GM21825 (cell line): ENCODE measurements at regions not wholly inside any gene's neighbourhood (a gene's known extent, or its start where the extent isn't known, plus 50 kb on each side); places are given as distances from the start of the nearest gene placed in this dataset.

Experiments used
- ATAC-seq: cut with Tn5 transposase; IDR thresholded peaks from one replicate; pipeline ENCODE4 v1.9.1; 2021; ENCODE audit warnings: mild to moderate bottlenecking, moderate library complexity; ENCODE audit not compliant: unreplicated experiment

DNA sequence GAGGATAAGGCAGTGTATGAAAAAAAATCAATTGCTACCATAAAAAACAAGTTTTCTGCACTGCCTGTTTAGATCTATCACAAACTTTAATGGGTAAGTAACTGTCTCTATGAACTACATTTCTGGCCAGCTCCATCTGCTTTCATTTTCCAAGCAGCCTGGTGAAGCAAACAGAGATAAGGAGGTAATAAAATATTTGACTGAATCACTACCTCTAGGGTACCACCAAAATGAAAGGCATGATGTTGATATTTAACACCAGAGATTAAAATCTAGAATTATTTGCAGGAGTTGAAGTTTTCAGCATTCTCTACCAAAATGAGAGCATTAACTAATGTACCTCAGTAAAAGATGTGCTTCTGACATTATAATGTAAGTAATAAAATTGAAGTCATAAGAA lies 863.5 kb upstream of the MGAT4C start:
- no peak for ATAC-seq

DNA sequence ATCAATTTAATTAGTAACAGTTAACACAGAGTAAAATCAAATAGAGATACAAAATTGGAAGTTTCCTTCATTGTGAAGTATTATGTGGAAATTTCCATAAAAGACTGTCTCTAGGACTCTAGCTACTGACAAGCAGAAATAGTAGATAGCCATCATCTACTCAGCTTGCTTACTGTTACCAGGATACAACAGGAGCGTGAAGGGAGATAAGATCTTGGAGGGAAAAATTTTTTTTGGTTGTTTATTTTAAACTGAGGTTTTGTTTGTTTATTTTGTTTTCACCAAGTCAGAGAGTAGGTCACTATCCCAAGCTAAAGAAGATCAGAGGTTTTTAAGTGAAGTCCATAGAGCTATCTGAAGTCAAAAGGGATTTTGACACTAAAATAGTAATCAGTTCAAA lies 861.3 kb upstream of the MGAT4C start:
- ATAC-seq: no peak

DNA sequence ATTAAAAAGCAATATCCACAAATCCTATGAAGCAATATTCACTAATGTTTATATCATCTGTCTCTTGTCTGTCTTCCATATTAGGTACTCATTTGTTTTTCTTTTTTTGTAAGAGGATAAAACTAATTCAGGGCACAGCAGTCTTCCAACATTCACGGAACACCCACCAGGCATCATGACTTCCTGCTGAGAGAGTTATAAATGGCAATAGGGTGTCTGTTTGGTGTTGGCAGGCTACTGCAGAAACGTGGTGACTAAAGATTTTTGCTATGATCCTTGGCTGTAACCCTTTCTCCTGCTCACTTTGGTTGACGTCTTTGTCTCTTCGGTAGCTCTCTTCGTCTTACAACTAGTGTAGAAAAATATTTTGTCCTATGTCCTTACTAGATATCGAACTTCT lies 860.6 kb upstream of the MGAT4C start:
- no peak for ATAC-seq

DNA sequence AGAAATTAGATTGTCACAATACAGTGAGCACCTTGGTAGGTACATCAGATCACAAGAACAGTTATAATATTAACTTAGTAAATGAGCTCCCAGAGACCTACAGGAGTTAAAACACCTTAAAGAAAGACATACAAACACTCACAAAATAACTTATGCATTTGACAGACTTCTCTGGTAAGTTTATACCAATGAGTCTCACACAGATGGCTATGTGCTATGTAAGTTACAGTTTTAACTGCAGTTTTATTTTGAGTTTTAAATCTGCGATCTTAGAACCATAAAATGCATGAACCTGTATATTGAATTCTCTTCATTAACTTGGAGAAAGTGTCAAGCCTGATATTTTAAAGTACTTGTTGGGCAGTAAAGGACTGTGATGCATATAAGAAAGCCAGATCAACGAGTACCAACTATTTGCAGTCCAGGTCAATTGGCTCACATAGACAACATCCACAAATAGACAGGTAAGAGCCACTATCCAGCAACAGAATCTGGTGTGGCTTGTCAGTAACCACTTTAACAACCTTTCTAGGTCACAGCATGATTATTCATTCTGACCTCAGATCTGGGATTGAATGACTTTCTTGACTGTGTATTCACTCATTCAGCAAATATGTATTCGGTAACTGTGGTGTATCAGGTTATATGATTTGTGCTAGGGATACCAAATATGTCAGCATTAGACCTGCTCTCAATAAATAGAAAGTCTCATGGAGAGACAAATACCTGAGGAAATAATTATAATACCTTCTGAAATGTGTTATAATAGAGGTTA lies 856.6 kb upstream of the MGAT4C start:
- ATAC-seq: no peak

DNA sequence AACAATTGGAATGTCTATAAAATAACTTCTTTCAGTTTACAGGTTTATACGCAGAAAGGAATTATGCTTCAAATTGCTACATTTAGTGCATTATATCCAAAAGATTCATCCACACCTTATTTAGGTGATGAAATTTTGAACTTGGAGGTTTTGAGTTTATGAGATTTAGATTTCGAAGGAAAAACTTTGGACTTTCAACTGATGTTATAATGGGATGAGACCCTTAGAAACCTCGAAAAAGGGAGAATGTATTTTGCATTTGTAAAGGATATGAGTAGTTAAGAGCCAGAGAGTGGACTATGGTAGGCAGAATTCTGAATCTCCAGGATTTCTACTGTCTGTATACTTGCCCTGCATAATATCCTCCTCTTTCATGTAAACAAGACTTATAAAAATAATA lies 851.6 kb upstream of the MGAT4C start:
- ATAC-seq: no peak

DNA sequence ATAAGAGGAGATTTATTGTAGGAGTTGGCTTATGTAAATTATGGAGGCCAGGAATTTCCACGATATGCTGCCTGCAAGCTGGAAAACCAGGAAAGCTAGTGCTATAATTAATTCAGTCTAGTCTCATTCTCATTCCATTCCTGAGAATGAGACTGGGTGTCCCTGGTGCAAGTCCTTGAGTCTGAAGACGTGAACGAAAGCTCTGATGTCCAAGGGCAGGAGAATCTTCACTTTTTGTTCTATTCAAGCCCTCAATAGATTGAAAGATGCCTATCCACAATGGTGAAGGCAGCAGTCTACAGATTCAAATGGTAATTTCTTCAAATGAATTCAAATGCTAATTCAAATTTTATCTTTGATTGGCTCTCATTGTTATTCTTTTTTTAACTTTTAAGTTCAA lies 851.1 kb upstream of the MGAT4C start:
- no peak for ATAC-seq

DNA sequence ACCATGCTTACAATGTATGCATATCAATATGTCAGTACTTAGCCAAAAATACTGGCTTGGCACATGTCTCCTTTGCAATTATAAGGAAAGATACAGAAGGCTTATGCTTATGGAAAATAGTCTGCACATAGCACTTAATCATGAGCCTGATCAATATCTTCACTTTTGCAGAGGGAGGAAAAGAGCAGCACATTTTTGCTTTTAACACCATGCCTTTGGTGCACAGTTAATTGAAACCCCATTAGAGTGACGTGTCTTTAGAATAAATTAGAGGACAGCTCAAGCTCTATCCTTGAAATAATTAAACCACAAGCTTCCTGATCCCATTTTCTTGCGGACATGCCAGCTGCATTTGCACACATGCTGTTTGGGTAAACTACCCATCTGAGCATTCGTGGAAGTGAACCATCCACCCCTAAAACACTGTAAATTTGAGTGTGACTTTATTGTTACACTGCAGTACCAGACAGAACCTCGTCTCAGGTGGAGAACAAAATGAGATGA lies 839.9 kb upstream of the MGAT4C start:
- no peak for ATAC-seq

DNA sequence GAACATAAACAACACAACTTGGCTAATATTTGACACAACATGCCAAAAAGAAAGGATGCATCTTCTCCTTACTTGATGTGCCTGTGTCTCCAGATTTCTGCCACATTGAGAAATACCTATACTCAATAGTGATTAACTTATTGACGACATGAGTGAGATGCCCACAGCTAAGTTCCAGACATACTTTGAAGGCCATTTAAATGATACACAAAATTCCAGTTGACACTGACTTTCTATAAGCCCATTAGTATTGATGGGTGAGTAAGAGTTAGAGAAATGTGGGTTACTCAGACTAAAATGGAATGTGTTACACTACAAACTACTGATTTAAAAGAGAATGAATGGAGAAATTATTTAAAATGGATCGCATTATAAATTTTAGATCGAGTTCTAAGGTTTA lies 838.2 kb upstream of the MGAT4C start:
- no peak for ATAC-seq

DNA sequence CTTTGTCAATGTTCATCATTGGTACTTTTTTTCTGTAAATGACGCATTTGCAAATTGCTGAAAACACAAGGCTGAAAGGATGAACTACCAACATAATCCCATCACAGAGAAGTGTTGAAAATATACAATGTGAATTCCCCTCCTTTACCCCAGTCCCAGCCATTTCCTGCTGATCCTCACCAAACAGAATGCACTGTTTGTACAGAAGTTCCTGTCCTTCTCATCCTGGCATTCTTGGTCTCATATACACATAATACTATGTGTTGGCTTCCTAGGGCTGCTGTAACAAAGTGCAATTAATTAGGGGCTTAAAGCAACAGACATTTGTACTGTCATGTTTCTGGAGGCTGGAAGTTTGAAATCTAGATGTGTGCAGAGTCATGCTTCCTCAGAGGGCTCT lies 836.2 kb upstream of the MGAT4C start:
- ATAC-seq: no peak

DNA sequence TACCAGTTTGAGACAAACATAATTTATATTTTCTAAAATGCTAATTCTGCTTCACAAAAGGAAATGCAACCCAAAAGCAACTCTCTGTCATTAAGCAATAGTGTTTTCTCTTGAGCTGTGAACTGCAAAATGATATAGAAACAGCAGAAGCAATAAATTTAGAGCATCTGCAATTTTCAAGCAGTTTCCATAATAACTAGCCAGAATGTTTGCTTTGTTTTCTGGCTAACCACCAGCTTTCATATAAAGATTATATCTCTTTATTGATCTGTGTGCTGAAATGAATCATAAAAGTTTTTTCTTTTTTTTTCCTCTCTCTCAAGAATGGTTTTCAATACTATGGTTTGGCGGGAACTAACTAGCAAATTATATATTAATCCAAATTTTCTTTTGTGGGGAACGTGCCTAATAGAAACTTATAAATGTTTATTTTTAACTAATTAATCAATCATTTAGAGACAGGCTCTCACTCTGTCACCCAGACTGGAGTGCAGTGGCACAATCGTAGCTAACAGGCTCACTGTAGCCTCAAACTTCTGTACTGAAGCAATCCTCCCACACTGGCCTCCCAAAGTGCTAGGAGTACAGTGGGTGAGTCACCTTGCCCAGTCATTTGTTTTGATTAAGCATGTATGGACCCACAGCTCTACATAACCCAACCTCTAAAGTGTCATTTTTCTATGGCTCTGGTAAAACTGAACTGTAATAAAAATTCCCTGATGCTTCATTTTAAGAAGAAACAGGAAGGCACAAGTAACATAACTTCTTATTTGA lies 830.1 kb upstream of the MGAT4C start:
- no peak for ATAC-seq

DNA sequence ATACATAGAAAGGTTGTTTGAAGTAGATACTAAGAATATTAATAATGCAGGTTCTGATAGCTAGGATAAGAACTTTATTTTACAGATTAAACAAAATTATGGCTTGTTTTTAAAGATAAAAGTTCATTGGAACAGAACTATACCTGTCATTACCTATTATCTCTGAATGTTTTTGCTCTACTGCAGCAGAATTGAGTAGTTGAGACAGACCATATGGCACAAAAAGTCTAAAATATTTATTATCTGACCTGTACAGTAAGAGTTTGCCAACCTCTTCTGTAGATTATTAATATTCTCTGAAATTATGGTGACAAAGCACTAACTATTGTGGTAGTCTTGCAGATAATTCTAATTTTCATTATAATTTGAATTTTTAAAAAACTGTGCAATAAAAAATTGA lies 829.1 kb upstream of the MGAT4C start:
- no peak for ATAC-seq

DNA sequence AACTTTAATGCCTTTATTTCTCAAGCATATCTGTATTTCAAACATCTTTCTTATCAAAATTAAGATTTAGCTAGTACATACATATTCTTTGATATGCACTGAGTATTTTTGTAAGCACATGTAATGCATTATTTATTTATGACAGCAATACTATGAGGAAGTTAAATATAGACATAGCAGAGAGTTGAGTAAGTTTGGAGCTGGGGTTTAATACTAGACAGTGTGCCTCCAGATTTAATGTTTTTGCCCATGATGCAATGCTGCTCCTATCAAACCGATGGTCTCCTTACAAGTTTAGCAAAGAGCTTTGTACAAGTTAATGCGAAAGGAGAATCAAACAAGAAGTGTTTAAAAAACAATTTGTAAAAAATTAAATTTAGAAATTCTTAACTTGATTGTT lies 826.6 kb upstream of the MGAT4C start:
- no peak for ATAC-seq

DNA sequence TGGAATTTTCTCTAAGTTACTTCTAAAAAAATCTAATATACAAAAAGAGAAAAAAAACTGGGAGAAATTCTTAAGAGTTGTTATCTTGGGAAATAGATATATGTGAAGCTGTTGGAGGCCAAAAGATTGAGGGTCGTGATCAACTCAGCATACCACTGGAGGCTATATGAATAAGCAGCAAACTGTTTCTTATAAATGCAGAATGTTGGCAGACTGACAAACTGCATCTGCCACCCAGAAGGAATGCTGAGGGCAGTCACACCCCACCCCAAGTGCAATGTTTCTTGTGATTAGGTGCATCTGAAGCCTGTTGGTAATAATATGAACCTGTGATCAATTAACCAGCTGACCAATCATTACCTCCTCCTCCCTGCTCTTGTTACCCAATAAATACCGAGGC lies 818.6 kb upstream of the MGAT4C start:
- ATAC-seq: no peak

DNA sequence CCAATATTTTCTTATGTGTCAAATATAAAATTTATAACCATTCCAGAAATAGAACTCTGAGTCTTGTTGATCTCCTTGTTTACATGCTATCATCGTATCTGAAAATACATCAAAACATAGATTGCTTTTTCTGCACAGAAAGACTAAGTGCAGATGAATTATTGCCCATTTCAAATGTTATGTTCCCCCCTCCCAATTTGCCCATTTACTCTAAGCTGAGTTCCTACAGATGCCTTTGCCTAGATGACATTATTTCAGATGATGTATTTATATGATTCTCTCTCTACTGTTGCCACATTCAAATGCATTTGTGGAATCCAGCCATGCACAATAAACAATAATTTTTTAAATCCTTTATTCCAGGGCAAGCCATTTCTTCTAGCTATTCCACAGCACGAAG lies 810.1 kb upstream of the MGAT4C start:
- no peak for ATAC-seq

DNA sequence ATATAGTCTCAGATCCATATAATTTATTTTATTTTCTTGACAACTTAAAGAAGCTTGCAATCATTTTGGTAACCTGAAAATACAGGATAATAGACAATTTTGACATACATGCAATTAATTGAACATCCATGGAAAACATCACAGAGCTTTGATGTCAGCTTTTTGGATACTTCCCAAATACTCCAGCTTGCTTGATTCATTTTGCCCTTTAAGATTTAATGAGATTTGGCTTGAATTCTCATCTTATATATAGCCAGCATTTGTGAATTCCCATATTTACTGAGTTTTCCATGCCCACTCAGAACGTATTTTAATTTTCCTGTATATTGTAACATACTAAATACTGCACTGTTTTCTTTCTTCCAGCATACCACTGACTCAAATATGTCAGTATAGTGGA lies 803.0 kb upstream of the MGAT4C start:
- ATAC-seq: no peak

DNA sequence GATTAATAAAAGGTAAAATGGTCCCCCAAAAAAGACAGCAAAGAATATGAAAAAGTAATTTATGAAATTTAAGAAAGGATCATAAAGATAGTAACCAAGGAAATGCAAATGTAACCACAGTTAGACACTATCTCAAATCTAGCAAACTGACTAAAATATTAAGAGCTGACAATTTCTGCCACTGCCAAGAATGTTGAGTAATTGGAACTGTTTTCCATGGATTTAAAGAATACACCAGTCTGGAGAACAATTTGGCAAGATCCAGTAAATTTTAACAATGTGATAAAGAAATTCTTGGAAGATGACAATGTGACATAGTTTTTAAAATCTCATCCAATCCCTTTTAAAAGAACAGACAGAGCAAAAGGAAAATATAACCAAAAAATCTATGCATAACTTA lies 798.0 kb upstream of the MGAT4C start:
- no peak for ATAC-seq

DNA sequence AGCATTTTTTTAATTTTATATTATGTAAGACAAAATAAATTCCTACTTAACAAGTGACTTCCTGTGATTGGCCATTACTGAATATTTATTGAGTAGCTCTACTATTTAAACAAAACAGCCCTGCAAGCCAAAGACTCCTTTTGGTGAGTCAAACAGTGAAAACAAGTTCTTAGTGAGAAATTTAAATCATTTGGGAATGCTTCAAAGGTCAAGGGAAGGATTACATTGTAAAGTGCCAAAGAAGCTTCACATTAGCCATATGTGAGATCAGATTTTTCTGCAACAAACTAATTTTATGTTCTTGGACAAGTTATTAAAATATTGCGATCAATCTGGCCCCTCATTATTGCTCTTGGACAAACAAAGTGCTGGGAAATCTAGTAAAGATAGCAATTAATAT lies 795.4 kb upstream of the MGAT4C start:
- ATAC-seq: no peak

DNA sequence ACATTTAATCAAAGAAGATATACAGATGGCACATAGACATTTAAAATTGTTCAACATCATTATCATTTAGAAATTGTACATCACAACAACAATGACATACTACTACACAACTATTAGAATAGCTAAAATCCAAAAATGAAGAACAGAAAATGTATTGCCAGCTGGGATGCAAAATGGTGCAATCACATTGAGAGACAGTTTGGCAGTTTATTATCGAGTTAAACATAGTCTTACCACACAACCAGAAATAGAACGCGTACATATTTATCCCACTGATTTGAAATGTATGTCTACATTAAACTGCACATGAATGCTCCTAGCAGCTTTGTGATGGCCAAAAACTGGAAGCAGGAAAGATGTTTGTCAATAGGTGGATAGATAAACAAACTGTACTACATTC lies 791.5 kb upstream of the MGAT4C start:
- no peak for ATAC-seq

DNA sequence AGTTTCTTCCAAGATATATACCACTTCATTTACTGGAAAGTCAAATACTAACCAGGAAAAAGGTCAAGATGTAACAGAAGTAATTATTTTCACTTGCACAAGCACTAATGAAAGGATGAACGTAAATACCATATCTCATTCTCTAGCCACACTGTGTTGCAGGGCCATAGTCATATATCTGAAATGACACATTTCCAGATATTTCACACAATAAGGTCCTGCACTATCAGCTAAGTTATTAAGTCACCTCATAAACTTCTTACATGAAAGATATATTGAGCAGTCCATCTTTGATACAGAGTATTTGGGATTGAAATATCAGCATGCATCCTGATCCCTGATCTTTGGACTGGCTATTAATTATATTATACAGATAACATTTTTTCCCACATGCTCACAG lies 783.3 kb upstream of the MGAT4C start:
- ATAC-seq: no peak

DNA sequence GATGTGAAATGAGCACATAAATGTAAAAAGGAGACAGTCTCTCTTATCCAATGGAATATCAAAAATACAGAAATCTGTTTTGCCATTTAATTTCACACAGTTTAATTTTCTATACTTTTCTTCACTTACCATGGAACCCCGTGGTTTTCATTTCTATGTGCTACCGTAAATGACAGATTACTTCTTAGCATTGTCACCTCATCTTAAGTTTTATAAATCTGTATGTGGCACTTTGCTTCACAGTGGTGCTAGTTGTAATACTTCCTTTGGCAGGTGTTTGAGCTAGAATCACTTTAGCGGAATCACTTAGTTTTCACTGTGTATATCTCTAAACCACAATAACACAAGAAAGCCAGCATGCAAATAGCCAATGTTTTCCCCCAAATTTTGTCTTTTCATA lies 781.9 kb upstream of the MGAT4C start:
- ATAC-seq: no peak

DNA sequence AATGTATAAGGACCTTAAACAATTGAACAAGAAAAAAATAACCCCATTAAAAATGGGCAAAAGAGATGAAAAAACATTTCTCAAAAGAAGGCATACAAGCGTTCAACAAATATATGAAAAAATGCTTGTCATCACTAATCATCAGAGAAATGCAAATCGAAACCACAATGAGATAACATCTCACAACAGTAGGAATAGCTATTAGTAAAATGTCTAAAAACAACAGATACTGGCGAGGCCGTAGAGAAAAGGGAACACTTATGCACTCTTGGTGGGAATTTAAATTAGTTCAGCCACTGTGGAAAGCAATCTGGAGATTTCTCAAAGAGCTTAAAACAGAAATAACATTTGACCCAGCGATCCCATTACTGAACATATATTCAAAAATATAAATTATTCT lies 769.8 kb upstream of the MGAT4C start:
- ATAC-seq: no peak

DNA sequence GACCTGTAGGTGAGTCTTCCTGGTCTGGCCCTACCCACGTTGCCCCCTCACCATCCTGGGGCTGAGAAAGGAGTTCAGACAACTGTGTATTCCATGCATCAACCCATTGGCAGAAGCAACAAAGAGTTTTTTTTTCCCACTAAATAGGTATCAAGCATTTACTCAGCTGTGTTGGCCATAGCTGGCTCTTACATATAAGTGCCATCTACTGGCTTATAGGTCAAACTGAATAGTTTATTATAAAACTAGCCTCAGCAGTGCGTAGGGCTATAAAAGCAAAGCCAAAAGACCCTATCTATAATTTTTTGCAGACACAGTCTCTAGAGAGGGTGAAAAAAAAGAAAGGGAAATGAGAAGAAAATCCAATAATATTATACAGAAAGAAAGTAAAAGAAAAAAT lies 765.2 kb upstream of the MGAT4C start:
- ATAC-seq: no peak
